GM18499 (cell line): ENCODE measurements at regions not wholly inside any gene's neighbourhood (a gene's known extent, or its start where the extent isn't known, plus 50 kb on each side); places are given as distances from the start of the nearest gene placed in this dataset.
"Not testable (repeated sequence)": the region's sequence is repeated elsewhere in the genome, so short reads cannot be mapped to it uniquely, and the experiment has no call there.

Source experiments
- ATAC-seq: cut with Tn5 transposase; IDR thresholded peaks from one replicate; pipeline ENCODE4 v1.9.1; 2021; ENCODE audit warnings: moderate number of reproducible peaks; ENCODE audit not compliant: insufficient read depth, unreplicated experiment

DNA sequence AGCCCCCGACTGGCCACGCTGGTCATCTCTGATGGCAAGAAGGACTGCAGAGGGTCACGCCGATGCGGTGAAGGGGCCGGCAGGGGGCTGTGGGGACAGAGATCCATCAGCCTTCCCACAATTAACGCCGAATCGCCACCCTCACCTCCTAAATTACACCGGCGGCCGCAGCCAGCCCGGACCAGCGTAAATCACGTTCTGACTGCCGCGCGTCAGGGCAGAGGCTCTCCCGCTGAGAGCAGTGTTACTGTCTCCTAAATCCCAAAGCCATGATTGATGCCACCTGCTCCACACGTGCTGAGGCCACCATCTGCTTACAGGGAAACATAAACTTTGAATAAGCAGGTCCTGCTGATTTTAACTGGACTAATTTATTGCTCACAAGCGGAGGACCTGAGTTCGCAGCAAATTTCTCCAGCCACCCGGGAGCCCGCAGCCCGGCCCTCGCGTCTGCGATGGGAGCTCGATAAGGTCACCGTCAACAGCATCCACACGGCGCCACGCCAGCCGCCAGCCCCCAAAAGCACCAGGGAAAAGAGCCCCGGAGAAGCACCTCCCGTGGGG lies 127.3 kb upstream of the NKX1-1 start:
- no peak for ATAC-seq

DNA sequence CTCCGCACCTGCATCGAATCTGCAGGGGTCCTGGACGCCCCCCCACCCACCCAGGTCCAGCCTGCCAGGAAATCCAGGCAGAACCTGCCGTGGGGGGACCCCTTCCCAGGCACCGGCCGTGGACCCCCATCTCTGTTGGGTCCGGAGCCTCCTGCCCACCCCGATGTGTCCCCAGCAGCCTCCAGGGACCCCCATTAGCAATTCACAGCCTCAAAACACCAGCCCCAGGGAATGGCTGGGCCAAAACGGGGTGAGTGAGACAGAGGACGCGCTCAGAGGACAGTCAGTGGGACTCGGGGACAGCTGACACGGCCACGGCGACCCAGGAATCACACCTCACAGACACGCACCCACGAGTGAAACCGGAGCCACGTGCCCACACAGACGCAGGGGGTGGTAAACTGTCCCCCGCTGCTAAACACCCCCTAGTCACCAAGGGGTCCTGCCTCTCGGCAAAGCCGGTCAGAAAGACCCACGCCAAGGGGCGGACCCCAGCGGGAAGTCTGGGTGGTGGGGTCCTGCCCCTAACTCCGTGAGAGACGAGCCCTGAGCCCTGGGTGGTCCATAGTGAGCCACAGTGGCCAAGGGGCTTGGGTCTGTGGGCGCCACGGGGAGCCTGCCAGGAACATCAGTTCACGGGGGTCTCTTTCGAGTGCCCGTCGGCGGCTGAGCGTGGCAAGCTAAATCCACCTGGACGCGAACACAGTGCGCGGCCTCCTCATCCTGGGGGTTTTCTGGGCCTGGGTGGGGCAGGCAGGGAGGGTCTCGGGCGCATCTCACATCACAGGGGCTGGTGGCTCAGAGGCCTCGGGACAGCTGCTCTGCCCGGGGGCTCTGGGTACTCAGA lies 126.5 kb upstream of the NKX1-1 start:
- ATAC-seq = no peak

DNA sequence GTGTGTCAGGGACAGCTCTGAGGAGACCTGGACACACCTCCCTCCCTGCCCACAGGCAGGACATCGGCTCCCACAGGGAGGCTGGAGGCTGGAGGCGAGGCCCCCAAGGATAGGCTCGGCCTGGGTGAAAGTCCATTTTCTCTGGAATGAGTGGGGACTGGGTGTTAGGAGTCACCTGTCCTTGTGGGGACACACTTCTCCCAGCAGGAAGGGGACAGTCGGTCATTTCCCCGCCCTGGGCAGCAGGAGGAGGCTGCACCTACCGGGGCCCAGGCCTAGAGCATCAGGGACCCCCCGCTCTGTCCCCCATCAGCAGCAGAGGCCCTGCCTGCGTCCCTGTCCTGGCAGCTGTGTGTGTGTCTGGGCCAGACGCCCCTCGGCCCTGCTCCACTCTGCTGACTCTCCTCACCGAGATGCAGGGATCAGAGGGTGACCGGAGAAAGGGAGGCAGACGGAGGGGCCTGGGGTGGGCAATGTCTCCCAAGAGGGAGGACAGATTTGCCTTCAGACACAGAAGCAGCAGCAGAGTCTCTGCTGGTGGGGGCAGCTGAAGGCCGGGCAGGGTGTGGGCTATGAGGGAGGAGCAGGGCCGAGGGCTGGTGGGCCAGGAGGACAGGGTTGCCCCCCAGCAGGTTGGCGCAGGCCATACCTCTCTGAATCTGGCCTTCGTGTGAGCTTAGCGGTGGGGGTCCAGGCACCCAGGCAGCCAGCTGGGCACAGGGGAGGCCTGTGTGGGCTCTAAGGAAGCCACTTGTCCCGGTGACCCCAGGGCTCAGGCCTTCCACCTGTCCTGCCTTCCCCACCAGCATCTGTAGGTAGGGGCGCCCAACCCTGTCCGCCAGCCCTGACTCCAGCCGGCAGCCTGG lies 125.7 kb upstream of the NKX1-1 start:
- ATAC-seq = no peak

DNA sequence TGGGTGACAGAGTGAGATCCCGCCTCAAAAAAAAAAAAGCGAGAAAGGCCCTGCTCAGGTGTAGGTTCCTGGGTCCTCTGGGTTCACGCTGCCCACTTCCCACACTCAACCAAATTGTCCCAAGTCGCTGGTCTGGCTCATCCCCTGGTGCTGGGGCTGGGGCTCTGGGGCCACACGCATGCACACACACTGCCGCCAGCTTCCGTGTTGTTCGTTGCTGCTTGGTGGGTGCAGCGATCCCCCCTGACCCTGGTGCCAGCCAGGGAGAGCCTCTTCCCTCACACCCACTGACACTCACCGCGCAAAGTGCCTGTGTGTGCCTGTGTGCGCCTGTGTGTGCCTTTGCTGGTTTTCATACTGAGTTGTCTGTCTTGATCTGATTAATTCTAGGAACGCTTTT lies 124.1 kb upstream of the NKX1-1 start:
- no peak for ATAC-seq

DNA sequence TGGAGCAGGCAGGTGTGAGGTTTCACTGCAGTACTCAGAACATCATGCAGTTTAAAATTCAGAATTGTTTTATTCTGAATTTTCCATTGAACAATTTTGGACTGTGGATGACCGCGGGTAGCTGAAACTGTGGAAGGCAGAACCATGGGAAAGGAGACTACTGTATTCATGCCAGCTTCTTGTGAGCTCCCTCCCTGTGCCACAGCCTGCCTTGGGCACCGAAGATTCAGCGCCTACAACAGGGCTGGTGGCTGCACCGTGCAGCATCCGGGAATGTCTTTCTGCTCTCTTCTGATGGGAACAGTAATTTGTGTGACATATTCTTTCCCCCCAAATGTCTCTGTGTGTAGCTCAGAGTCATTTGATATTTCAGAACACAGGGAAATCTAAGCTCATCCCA lies 118.5 kb upstream of the NKX1-1 start:
- no peak for ATAC-seq

DNA sequence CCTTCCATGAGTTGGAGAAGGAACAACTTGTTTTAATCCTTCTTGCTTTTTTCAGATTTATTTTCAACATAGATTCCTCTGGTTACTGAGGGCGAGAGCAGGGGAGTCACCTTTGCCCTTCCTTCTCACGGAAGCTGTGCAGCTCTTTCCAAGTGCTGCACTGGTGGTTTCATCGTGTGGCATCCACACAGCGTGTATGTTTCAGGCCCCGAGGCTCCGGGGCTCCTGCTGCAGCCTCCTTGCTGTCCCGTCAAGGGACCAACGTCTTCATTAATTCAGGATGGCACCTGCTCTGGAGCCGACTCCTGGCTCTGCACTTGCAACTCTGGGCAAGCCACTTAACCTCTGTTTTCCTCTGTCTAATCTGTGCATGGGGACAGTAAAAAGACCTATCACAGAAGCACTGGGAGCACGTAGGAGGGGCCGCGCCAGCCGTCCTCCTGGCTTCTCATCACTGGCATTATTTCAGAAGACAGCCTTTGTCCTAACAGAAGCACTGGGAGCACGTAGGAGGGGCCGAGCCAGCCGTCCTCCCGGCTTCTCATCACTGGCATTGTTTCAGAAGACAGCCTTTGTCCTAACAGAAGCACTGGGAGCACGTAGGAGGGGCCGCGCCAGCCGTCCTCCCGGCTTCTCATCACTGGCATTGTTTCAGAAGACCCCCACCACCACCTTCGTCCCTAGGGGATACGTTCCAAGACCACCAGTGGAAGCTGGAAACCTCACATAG lies 117.8 kb upstream of the NKX1-1 start:
- ATAC-seq = no peak

DNA sequence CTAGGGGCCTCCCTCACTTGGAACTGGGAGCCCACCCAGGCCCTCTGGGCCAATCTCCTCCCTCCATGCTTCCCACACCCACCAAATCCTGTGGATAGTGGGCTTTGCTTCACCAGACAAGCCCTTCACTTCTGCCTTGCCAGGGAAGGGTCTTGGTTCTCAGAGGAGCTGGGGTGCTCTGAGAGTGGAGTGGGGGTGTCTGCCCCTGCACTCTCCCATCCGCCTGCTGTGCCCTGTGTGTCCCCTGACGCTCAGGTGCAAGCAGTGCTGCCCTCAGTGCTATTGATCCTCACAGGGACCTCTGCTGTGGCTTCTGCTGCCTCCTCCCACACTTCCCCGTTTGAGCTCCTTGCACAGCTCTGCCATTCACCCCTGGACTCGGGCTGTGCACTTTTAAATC lies 117.3 kb upstream of the NKX1-1 start:
- no peak for ATAC-seq

DNA sequence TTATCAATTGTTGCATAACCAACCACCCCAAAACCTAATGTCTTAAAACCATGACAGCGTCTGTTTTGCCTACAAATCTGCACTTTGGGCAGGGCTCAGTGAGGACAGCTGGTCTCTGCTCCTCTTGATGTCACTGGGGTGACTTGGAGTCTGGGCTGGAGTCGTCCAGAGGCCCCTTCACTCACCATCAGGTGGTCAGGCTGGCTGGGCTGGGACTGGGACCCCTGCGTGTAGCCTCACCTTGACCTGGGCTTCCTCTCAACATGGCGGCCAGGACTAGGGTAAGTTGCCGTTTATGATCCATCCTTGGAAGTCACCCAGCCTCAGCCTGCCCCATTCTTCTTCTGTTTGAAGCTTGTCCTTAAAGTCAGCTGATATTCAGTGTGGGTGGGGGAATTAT lies 116.8 kb upstream of the NKX1-1 start:
- no peak for ATAC-seq

DNA sequence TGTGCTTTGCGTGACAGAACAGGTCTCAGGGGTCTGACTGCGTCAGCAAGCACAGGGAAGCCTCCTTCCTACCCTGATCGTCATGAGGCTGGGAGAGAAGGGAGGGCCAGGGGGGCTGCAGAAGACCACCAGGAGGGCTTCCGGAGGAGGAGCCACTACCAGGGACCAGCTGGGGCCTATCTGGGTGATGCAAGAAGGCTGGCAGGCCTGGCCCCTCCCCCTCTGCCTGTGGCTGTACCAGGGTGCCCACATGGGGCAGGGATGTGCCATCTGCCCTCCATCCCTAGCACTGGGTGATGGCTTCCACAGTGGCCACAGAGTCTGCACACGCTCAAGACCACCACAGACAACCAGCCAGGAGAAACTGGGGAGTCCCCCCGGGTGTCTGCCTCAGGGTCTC lies 116.4 kb upstream of the NKX1-1 start:
- no peak for ATAC-seq

DNA sequence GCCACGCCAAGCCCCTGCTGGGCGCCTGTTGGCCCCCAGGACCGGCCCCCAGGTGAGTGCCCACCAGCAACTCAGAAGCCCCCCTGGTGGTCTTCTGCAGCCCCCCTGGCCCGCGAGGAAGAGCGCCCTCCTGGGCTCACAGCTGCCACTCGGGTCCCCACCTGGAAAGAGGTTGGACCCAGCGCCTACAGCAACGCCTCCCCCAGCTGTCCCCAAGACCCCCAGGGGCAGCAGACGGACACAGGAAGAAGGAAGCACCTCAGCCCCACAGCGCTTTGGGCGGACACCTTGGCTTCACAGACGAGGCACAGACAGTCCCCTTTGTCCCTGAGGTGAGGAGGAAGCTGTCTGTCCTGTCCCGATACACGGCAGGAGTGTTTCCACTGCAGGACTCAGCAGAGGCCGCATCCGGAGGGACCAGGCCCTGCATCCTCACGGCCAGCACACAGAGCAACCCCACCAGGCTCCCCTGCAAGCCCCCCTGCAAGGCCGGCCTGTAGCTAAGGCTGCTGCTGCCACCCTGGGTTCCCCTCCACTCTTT lies 115.6 kb upstream of the NKX1-1 start:
- ATAC-seq = no peak

DNA sequence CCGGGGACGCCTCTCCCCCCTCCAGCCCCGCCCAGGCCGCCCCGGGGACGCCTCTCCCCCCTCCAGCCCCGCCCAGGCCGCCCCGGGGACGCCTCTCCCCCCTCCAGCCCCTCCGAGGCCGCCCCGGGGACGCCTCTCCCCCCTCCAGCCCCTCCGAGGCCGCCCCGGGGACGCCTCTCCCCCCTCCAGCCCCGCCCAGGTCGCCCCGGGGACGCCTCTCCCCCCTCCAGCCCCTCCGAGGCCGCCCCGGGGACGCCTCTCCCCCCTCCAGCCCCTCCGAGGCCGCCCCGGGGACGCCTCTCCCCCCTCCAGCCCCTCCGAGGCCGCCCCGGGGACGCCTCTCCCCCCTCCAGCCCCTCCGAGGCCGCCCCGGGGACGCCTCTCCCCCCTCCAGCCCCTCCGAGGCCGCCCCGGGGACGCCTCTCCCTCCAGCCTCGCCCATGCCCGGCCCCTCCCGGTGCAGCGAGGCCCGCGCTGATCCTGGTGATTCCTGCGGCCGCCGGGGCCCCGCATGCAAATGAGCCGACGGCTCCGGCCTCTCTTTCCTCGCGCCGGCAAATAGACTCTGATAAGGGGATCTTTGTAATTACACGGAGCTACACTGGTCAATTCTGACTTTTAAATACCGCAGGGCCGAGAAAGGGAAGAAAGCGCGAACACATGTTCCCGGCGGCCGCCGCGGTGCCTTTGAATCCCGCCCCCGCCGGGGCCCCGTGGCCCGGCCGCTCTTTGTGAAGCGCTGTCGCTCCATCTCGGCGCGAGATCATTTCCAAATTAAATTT lies 114.7 kb upstream of the NKX1-1 start:
- not testable (repeated sequence) for ATAC-seq

DNA sequence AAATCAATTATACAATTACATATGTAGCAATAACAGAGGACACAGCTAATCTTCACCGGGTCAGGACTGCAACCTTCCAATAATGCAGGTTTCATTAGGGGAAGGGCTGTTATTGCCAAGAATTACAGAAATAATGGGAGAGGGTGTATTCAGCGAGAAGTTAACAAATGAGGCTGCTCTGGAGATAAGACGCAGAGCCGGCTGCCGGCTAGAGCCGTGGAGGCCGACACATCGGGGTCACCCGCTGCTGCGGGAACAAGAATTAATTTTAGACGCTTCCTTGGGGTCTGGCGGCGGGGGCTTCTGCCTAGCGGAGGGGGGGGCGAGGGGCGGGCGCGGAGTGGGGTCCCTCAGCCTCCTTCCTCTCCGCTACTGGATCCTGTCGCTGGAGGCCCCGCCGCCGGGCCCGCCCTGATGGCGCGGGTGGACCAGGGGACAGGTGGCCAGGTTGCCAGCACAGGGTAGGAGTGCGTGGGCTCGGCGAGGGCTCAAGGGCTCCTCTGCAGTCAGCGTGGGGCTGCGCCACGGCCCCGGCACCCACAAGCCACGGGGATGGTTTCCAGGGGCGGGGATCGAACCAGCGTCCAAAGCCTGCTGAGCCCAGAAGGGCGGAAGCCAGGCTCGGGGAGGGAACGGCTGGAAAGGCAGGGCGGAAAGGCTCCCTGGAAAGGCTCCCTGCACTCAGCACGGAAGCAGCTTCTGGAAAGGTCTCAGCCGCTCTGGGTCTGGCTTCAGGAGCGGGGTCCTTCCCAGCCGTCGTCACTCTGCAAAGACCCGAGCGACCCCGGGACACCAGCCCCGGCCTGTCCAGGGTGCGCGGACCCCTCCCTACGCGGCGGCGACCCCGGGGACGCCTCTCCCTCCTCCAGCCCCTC lies 113.8 kb upstream of the NKX1-1 start:
- no peak for ATAC-seq

DNA sequence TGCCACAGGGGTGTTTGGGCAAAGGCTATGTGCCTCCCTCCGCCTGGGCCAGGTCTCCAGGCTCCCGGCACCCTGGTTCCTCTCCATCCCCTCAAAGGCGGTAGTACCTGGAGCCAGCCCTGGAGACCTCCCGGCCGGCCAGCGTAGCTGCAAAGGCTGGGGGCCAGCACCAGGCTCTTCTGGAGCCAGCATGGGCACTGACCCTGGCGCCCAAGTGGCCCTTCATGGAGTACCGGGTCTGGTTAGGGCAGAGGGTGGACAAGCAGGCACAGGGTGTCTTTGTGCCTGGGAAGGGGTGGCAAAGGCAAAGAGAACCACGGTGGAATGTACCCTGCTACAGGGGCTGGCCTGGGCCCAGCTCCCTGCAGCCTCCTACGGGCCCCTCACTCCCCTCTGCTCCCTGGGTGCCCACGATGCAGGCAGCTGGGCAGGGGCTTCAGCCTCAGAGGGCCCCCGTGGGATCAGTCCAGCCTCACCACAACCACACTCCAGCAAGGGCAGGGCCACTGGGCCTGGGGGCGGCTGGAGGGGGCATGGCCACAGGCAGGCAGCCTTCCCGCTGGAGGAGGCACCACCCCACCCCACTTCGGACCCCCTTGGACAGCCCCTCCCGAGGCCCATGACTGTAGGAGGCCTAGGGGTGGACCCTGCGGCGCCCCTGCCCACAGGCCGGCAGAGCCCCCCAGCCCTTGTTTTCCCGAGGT lies 112.9 kb upstream of the NKX1-1 start:
- ATAC-seq = no peak

DNA sequence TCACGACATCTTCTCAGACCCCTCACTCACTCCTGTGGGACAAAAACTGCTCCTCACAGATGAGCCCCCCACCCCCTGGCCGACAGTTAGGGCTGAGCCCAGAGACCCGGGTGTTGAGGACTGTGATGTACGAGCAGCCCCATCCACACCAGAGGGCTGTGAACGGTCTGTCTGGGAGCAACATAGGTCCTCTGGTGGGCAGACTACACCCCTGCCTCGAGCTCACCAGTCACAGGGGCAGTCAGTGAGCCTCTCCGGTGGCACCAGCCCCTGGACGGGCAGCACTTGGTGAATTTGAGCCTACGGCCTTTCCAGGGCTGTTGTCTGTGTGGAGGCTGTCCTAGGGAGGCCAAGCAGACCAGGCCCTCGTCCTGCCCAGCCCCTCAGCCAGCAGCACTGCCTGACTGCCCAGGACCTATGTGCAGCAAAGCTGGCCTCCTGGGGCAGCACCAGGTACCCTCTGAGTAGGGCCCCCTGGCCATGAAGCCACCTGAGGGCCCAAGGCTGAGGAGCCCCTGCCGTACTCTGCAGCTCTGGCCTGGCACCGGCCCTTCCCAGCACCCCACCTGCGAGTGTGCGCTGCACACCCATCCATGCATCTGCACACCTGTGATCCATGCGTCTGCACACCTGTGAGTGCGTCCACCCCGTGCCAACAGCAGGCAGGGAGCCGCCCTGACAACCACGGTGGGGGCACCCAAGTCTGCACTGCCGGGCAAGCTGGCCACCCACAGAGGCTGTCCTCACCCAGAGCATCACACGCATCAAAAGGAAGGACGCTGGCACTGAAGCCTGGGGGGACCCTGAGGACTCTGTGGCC lies 111.6 kb upstream of the NKX1-1 start:
- ATAC-seq = no peak

DNA sequence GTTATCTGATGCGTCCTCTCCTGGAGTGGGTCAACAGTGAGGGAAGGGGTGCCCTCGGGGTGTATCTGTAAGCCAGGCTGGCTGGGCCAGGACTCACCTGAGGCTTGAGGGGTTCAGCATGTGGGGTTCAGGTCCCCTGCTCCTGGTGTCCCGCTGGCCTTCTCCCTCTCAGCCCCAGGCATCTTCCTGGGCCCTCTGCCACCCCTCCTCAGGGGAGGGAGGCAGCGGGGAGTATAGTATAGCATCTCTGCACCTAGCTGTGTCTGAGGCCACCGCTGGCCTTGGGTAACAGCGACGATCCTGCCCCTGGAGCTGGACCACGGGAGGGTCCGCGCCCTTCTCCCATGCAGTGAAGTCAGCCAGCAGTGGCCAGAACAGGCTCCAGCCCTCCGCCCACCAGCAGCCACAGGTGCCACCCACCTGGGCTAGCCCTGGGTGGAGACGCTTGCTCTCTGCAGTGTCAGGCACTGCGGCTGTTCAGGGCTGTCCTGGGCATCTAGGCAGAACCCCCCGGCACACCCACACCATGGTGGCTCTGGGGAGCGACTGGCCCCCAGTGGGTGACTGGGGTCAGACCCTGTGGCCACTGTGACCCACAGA lies 110.7 kb upstream of the NKX1-1 start:
- no peak for ATAC-seq

DNA sequence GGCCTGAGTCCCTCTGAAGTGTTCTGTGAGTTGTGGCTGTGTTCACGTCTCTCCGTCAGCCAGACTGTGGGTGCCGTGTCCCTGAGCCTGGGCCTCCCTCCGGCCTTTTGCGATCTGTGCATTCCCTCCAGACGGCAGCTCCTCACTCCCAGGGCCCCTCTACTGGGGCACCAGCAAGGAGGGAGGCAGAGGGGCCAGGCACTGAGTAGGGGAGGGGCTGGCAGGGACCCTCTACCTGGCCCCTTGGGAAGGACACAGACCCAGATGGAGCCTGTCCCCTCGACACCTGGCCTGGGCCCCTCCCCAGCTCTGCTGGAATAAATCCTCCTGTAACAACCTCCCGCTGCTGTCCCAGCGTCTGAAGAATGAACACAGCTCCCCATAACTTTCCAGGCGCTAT lies 110.0 kb upstream of the NKX1-1 start:
- no peak for ATAC-seq

DNA sequence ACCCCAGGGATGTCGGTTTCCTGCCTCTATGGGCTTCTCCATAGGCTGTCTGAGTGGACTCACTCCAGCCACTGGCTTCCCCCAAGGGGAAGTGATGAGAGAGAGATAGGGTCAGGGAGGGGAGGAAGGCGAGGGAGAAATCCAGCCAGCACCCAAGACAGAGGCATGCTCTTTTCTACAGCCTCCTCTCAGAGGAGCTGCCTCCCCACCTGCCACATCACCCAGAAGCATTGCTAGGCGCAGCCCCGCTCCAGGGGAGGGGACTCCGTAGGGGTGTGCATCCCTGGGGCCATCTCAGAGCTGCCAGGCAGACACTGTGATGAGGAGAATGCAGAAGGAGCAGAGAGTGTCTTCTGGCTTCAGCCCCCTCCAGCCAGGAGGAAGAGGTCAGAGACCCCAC lies 109.5 kb upstream of the NKX1-1 start:
- ATAC-seq = no peak
